Ovary (tissue), 3 donors: ENCODE measurements at regions not wholly inside any gene's neighbourhood (a gene's known extent, or its start where the extent isn't known, plus 50 kb on each side); places are given as distances from the start of the nearest gene placed in this dataset.
A peak's percentile ranks its signal among the peaks of the same experiment; 100 is the strongest.

Experiments
- CTCF ChIP-seq, 3 donors: fragments of 450-650 bp in 2 of 3; fragments of 200-600 bp in 1 of 3; IDR thresholded peaks; one replicate each; pipeline versions ENCODE4 v1.5.1 to v1.8.0; 2016 to 2022; ENCODE audit warnings: antibody characterized with exemption in 3 of 3, mild to moderate bottlenecking in 1 of 3
- POLR2A ChIP-seq: fragments of 450-650 bp; IDR thresholded peaks from one replicate; pipeline ENCODE4 v1.6.1; 2017; ENCODE audit warnings: antibody characterized with exemption, mild to moderate bottlenecking, moderate library complexity
- donor health status: DM: no; HTN: no; CAD: no.

DNA sequence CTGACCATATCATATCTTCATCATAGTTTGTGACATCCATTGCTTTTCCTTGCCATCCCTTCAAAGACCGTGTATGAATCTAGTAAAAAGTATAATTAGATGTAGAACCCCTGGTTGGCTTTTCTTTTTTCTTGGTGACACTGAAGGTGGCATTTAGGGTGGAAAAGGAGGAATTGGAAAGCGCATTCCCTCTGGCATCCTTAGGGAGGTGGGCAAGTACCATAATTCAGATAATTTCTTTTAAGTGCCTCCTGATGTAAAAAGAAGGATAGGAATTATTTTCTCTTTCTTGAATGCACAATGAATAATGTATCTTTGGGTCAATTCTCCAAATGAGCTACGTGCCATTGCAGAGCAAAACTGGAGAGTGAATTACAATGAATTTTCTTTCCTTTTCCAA, 73.2 kb upstream of the SMARCA2 start:
- no peak for TF ChIP-seq POLR2A
- peak in 1 of 3 donors; percentile 26 for TF ChIP-seq CTCF (IDR thresholded peaks at IDR 0.05)
